ENCODE measurements at regions not wholly inside any gene's neighbourhood (a gene's known extent, or its start where the extent isn't known, plus 50 kb on each side); places are given as distances from the start of the nearest gene placed in this dataset.

GRCh38 chr7:69126896-69127479 is 471.3 kb upstream of the AUTS2 start:
- no peak for TF ChIP-seq CTCF (IDR thresholded peaks at IDR 0.05 in 4 of 5, conservative IDR thresholded peaks at IDR 0.05 in 1 of 5)
- TF ChIP-seq POLR2A (IDR thresholded peaks at IDR 0.05) = no peak

All from gastrocnemius medialis (tissue), 4 donors.